Activated CD8-positive, alpha-beta T cell treated with anti-CD3 and anti-CD28 coated beads, Interleukin-2, amount 10 ng/mL, durations not matched to agents 7 days and 5 days (primary cell): ENCODE measurements at regions not wholly inside any gene's neighbourhood (a gene's known extent, or its start where the extent isn't known, plus 50 kb on each side); places are given as distances from the start of the nearest gene placed in this dataset.
A peak's percentile ranks its signal among the peaks of the same experiment; 100 is the strongest.

Source experiments
- ATAC-seq: fragments of 150-1000 bp; cut with Tn5 transposase; one replicate; pipeline ENCODE4 v1.10.0; 2021; ENCODE audit warnings: moderate library complexity
- CTCF ChIA-PET: fragments of 350-600 bp; sonication (Branson Sonifier 250); formaldehyde crosslinking; loops from one replicate; lab custom pipeline; 2021; ENCODE audit warnings: antibody characterized with exemption; lab: Charles Lee
- POLR2A ChIA-PET: fragments of 350-600 bp; sonication (Branson Sonifier 250); formaldehyde crosslinking; loops from one replicate; lab custom pipeline; 2021; ENCODE audit warnings: antibody characterized with exemption; lab: Charles Lee
- DNase-seq: peaks from one replicate; pipeline ENCODE4 v3.0.0-alpha.2; 2020
- H3K27ac Mint-ChIP-seq: one replicate; pipeline ENCODE4 v1.8.0; 2021; ENCODE audit warnings: mild to moderate bottlenecking, mixed read lengths
- H3K27me3 Mint-ChIP-seq: one replicate; pipeline ENCODE4 v1.8.0; 2021; ENCODE audit warnings: low read depth, mixed read lengths
- H3K36me3 Mint-ChIP-seq: one replicate; pipeline ENCODE4 v1.8.0; 2021; ENCODE audit warnings: low read depth, mixed read lengths
- H3K4me1 Mint-ChIP-seq: one replicate; pipeline ENCODE4 v1.8.0; 2021; ENCODE audit warnings: low read depth, mixed read lengths
- H3K4me3 Mint-ChIP-seq: one replicate; pipeline ENCODE4 v1.8.0; 2021; ENCODE audit warnings: mild to moderate bottlenecking, mixed read lengths
- H3K9me3 Mint-ChIP-seq: one replicate; pipeline ENCODE4 v1.8.0; 2022; ENCODE audit warnings: mixed read lengths; ENCODE audit not compliant: insufficient read depth

DNA sequence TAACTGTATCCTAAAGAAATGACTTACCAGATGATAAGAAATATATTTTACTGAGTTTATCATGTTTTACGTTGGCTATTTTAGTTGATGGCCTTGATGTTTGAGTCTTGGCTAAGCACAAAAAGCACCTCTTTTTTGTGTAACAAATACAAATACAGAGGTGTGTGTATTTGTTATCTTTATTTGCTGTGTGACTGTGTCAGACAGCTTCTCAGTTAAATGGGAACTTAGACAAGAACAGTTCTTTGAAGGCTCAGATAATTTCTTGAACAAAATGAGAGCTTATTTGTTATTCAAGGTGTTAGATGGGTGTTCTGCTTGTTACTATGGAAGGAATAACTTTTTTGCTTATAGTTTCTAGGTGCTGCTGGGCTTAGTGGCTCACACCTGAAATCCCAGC, 95.4 kb downstream of the RPS12 start:
- CTCF ChIA-PET, result no interaction called here
- H3K27me3 Mint-ChIP-seq, result peaks cover 2% of the 10 kb centered on the region
- no peak overlapping the region for H3K27ac Mint-ChIP-seq
- DNase-seq, result no peak
- no peak overlapping the region for H3K4me3 Mint-ChIP-seq
- ATAC-seq, result no peak
- H3K4me1 Mint-ChIP-seq, result no peaks in the 10 kb centered on the region
- H3K36me3 Mint-ChIP-seq, result no peaks in the 10 kb centered on the region
- POLR2A ChIA-PET, result no interaction called here
- H3K9me3 Mint-ChIP-seq, result no peaks in the 10 kb centered on the region

DNA sequence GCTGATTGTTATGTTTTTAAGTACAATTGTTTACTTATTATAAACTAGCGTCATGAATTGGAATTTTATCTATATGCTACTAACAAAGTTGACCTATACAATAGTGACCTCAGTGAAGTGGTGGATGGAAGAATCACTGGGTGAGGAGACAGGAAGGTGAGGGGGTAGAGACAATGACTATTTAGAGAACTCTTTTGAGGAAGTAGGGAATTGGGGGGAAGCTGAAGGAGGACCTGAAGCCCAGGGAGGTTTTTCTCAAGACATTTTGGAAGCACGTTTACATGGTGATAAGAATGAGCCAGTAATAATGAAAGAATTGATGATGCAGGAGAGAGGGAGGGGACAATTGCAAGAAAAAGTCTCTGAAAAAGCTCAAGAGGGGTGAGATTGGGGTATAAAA, 96.4 kb downstream of the RPS12 start:
- POLR2A ChIA-PET, result no interaction called here
- Mint-ChIP-seq H3K36me3 (no peaks in the 10 kb centered on the region), H3K27me3 (peaks cover 5% of the 10 kb centered on the region), H3K4me3 (no peak overlapping the region), H3K4me1 (no peaks in the 10 kb centered on the region), H3K9me3 (no peaks in the 10 kb centered on the region), H3K27ac (no peak overlapping the region)
- DNase-seq (no peak), ATAC-seq (no peak)
- CTCF ChIA-PET, result no interaction called here

DNA sequence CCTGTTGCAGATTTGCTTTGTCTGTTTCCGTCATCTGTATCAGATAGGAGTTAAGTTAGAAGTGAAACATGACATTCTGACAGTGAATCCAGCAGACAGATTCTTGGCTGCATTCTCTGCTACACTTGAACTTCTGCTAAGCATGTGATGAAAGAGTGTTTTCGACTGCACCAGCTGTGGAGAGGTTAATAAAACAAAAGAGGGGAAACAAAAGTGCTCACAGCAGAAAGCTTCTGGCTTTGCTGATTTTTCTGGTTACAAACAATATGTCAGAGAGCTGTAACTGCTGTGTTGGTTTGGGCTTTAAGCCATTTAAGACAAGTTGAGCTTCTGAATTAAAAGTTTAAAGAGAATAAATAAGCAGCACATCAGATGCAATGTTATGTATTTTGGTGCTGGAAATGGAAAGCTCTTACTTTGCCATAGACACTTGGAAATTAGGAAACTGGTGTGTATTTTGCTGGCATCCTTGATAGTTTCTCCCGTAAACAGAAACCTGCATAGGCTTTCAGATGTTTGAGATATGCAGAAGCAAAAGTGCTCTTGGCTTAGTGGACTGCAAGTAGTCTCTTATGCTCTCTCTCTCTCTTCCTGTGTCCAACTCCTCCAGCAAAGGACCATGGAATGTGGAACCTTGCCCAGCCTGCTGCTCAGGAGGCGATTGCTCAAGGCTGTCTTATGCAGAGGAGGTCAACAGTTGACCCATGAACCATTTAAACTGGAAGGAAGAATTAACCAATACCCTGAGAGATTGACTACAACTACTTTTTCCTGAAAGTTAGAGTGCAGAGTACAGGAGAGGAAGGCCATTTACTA, 104.9 kb downstream of the RPS12 start:
- no peaks in the 10 kb centered on the region for H3K4me1 Mint-ChIP-seq
- no peak overlapping the region for H3K4me3 Mint-ChIP-seq
- DNase-seq, result no peak
- ChIA-PET CTCF (no interaction called here), POLR2A (no interaction called here)
- no peaks in the 10 kb centered on the region for H3K36me3 Mint-ChIP-seq
- peaks cover 13% of the 10 kb centered on the region for H3K27me3 Mint-ChIP-seq
- H3K9me3 Mint-ChIP-seq, result no peaks in the 10 kb centered on the region
- no peak for ATAC-seq
- H3K27ac Mint-ChIP-seq, result no peak overlapping the region

DNA sequence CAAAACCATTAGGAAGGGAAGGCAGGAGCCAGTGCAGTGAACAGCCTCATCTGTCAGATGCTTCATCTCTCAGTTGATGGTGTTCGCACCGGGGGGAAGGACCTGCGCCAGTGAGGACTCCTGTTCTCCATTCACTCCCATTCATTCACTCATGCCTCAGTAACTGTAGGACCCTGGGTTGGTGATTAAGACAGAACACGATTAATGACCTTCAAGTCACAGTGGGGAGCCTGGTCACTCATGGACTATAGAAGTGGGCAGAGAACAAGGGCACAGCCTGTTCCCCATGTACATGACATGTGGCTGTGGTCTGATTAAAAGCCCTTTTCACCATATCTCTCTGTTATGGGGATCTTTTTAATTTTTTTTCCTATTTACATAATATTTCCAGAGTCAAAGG, 113.3 kb downstream of the RPS12 start:
- peaks cover 19% of the 10 kb centered on the region for H3K27me3 Mint-ChIP-seq
- H3K27ac Mint-ChIP-seq, result no peak overlapping the region
- DNase-seq (no peak), ATAC-seq (no peak)
- H3K4me1 Mint-ChIP-seq, result no peaks in the 10 kb centered on the region
- CTCF ChIA-PET, result no interaction called here
- no peak overlapping the region for H3K4me3 Mint-ChIP-seq
- POLR2A ChIA-PET, result no interaction called here
- no peaks in the 10 kb centered on the region for H3K9me3 Mint-ChIP-seq
- no peaks in the 10 kb centered on the region for H3K36me3 Mint-ChIP-seq

DNA sequence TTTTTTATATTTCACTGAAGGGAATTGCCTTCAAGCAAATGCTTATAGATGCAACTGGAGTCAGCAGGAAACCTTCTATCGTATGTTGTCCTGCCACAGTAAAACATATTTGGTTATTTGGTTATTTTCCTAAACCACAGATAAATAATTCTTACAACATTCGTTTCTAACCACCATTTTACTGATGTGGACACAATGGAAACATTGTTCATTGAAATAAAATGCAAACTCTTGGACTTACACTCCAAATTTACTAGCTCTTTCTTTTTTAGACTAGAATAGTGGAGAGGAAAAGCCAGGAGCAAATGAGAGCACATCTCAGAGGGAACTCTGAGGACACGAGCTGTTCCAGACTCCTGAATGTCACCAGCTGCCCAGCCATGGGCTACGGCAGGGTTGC, 114.8 kb downstream of the RPS12 start:
- ChIA-PET CTCF (no interaction called here), POLR2A (no interaction called here)
- Mint-ChIP-seq H3K36me3 (no peaks in the 10 kb centered on the region), H3K4me3 (no peak overlapping the region), H3K9me3 (no peaks in the 10 kb centered on the region), H3K27ac (no peak overlapping the region), H3K27me3 (peaks cover 21% of the 10 kb centered on the region), H3K4me1 (no peaks in the 10 kb centered on the region)
- ATAC-seq (no peak), DNase-seq (no peak)

DNA sequence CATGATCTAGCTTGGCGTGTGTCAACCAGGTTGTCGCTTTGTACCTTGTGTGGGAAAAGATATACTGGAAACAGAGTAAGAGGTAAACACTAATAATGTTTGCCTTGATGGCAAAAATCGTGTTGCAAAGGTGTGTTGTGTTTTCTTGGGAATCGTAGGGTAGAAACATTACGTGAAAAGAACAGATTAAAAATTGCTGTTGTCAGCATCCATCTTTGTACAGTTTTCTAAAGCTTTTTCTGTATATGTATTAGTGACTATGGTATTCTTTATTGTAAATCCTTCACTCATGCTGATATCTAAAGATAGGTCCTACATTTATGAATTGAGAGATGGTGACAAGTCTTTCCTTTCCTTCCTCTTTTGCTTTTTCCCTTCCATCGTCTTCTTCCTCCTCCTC, 116.9 kb downstream of the RPS12 start:
- ATAC-seq, result no peak
- Mint-ChIP-seq H3K27ac (no peak overlapping the region), H3K36me3 (no peaks in the 10 kb centered on the region), H3K4me1 (no peaks in the 10 kb centered on the region), H3K27me3 (peaks cover 22% of the 10 kb centered on the region), H3K4me3 (no peak overlapping the region), H3K9me3 (no peaks in the 10 kb centered on the region)
- POLR2A ChIA-PET, result no interaction called here
- CTCF ChIA-PET, result no interaction called here
- no peak for DNase-seq

DNA sequence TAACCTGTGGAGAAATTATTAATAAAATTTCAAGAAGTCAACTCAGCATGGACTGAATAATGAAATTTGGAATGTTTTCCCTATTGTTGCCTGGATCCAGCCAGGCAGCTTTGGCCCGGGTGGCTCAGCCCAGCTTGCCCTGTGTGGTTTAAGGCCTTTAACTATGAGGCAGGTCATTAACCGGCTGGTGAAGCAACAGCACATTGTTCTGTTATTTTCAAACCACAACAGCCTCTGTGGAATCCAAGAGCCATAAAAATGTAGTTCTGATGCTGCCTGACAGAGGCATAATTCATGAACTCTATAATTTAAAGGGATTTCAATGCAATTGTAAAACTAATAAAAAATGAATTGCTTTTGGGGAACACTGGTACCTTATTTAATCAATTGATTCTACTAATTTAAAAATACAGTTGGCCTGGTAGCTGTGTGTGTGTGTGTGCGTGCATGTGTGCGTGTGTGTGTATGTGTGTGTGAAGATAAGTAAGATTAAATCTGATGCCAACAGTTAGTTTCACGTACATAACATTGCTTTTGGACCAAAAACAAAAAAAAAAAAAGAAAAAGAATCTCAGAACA, 117.7 kb downstream of the RPS12 start:
- no peak for DNase-seq
- Mint-ChIP-seq H3K9me3 (no peaks in the 10 kb centered on the region), H3K27me3 (peaks cover 20% of the 10 kb centered on the region), H3K27ac (no peak overlapping the region), H3K36me3 (no peaks in the 10 kb centered on the region), H3K4me3 (no peak overlapping the region), H3K4me1 (no peaks in the 10 kb centered on the region)
- no peak for ATAC-seq
- ChIA-PET POLR2A (no interaction called here), CTCF (no interaction called here)

DNA sequence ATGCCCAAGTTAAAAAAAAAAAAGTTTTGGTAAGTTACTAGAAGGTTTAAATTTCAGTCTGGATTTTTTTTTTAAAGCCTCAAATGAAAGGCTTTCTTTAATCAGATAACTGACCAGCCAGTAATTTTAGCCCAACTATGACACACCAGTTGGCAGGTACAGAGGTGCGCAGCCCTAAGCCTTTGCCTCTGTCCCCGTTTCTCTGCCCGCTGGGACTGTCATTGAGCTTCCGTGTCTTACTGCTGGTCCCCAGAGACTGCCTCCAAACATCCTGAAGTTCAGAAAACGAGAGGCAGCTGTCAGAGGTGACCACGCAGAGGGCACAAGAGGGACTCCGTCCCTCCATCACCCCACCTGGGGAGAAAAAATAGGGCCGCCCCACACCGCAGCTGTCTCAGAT, 118.2 kb downstream of the RPS12 start:
- peaks cover 18% of the 10 kb centered on the region for H3K27me3 Mint-ChIP-seq
- H3K4me1 Mint-ChIP-seq, result no peaks in the 10 kb centered on the region
- no peak overlapping the region for H3K27ac Mint-ChIP-seq
- H3K9me3 Mint-ChIP-seq, result no peaks in the 10 kb centered on the region
- ATAC-seq (no peak), DNase-seq (no peak)
- POLR2A ChIA-PET, result interaction anchor here (0.6 kb wide), 1 partner anchor 111 kb away, joined by 3 read pairs; no protein-coding TSS in a partner anchor
- CTCF ChIA-PET, result no interaction called here
- no peak overlapping the region for H3K4me3 Mint-ChIP-seq
- no peaks in the 10 kb centered on the region for H3K36me3 Mint-ChIP-seq

DNA sequence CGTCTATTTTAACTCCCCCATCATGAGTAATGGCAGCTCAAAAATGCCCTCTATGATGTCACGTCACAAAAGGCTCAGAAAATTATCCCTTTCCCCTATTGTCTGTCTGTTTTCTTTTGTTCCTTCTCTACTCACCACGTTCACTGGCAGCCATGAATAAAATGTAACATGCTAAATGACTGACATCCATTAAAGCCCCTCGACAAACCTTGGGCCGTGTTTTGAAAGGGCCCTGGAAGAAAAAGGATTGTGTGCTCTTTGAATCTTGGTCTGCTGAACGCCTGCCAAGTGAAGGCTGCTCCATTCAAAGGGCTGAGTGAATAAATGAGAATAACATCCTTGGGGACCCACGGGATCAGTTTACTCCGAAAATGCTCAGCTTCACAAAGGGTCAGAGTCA, 118.7 kb downstream of the RPS12 start:
- Mint-ChIP-seq H3K27ac (no peak overlapping the region), H3K27me3 (peaks cover 16% of the 10 kb centered on the region), H3K9me3 (no peaks in the 10 kb centered on the region), H3K36me3 (no peaks in the 10 kb centered on the region), H3K4me1 (no peaks in the 10 kb centered on the region), H3K4me3 (no peak overlapping the region)
- CTCF ChIA-PET, result no interaction called here
- POLR2A ChIA-PET, result interaction anchor here (0.6 kb wide), 1 partner anchor 112 kb away, joined by 3 read pairs; no protein-coding TSS in a partner anchor
- DNase-seq (no peak), ATAC-seq (no peak)

DNA sequence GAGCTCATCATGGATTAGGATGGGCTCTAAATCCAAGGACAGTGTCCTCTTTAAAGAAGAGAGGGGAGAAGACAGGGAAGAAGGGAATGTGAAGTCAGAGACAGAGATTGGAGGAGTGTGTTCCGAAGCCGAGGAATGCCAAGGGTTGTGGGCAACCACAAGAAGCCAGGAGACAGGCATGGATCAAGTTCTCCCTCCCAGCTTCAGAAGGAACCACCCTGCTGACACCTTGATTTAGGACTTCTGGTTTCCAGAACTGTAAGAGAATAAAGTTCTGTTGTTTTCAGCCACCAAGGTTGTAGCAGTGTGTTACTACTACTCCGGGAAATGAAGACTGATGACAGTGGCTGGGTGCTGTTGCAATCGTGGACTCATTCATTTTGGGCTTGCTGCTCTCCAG, 120.1 kb downstream of the RPS12 start:
- peaks cover 16% of the 10 kb centered on the region for H3K27me3 Mint-ChIP-seq
- no peak overlapping the region for H3K4me3 Mint-ChIP-seq
- CTCF ChIA-PET, result no interaction called here
- H3K4me1 Mint-ChIP-seq, result no peaks in the 10 kb centered on the region
- DNase-seq, result no peak
- ATAC-seq, result no peak
- H3K9me3 Mint-ChIP-seq, result no peaks in the 10 kb centered on the region
- H3K27ac Mint-ChIP-seq, result no peak overlapping the region
- no peaks in the 10 kb centered on the region for H3K36me3 Mint-ChIP-seq
- POLR2A ChIA-PET, result no interaction called here

DNA sequence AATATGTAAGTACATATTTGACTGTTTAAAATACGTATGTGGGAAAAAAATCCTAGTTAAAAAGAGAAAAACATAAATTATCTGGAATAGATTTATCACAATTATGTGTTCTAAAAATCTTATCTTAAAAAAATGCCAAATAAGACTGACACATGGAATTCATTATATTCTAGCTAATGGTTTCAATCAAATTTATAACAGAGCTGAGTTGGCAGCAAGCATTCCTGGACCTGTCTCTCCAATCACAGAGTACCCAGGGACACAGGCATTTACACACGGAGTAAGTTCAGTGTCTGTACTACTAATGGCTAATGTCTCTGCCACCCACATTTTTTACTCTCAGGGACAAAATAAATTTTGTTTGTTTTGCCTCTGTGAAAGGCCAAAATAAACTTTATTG, 122.3 kb downstream of the RPS12 start:
- no peaks in the 10 kb centered on the region for H3K4me1 Mint-ChIP-seq
- H3K27ac Mint-ChIP-seq, result no peak overlapping the region
- CTCF ChIA-PET, result no interaction called here
- no peak for ATAC-seq
- H3K27me3 Mint-ChIP-seq, result peaks cover 6% of the 10 kb centered on the region
- POLR2A ChIA-PET, result no interaction called here
- no peak for DNase-seq
- no peak overlapping the region for H3K4me3 Mint-ChIP-seq
- no peaks in the 10 kb centered on the region for H3K9me3 Mint-ChIP-seq
- no peaks in the 10 kb centered on the region for H3K36me3 Mint-ChIP-seq

DNA sequence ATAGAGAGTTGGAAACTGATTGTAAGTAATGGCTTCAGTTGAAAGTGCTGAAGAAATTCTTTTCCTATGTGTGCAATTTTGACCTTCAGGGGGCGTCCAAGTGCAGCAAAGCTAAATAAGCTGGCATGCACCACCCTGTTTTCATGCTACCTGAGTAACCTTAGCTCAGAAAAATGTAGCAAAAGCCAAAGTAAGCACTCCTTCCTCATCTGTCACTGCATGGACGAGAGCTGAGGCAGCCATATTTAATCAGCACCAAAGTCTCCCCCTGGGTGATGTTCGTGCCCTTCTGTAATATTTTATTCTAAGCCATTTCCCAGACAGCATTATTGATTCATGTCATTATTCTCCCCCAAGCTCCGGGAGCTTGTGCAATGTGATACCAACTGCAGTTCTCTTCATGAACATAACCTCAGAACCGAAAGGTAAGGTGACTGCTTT, 123.1 kb downstream of the RPS12 start:
- H3K27ac Mint-ChIP-seq, result no peak overlapping the region
- no peaks in the 10 kb centered on the region for H3K4me1 Mint-ChIP-seq
- CTCF ChIA-PET, result interaction anchor here (1.2 kb wide), 1 partner anchor 26 kb away, joined by 3 read pairs; no protein-coding TSS in a partner anchor
- H3K9me3 Mint-ChIP-seq, result no peaks in the 10 kb centered on the region
- POLR2A ChIA-PET, result no interaction called here
- ATAC-seq (no peak), DNase-seq (peak; percentile 58)
- peaks cover 5% of the 10 kb centered on the region for H3K27me3 Mint-ChIP-seq
- H3K36me3 Mint-ChIP-seq, result no peaks in the 10 kb centered on the region
- no peak overlapping the region for H3K4me3 Mint-ChIP-seq
